Liver (tissue), 8 donors: ENCODE measurements at regions not wholly inside any gene's neighbourhood (a gene's known extent, or its start where the extent isn't known, plus 50 kb on each side); places are given as distances from the start of the nearest gene placed in this dataset.

Source experiments
- DNase-seq: peaks from one replicate; pipeline ENCODE4 v3.0.0-alpha.2; 2017; ENCODE audit warnings: low spot score
- H3K27ac ChIP-seq, 2 donors: one replicate each; pipeline ENCODE4 v1.7.0; 2013; ENCODE audit warnings: inconsistent platforms in 2 of 2, low read length in 2 of 2, control low read depth in 1 of 2, low read depth in 1 of 2, mild to moderate bottlenecking in 1 of 2
- H3K27me3 ChIP-seq, 4 donors: one replicate each; pipeline versions ENCODE4 v1.6.1 to v1.7.0; 2013; ENCODE audit warnings: low read length in 3 of 4, inconsistent platforms in 1 of 4, mild to moderate bottlenecking in 1 of 4, moderate library complexity in 1 of 4; ENCODE audit not compliant: control insufficient read depth in 4 of 4, insufficient read depth in 4 of 4
- H3K36me3 ChIP-seq, 4 donors: one replicate each; pipeline versions ENCODE4 v1.6.1 to v1.7.0; 2013; ENCODE audit warnings: low read length in 3 of 4, mild to moderate bottlenecking in 3 of 4, low read depth in 1 of 4, moderate library complexity in 1 of 4; ENCODE audit not compliant: control insufficient read depth in 4 of 4, insufficient read depth in 3 of 4
- H3K4me1 ChIP-seq, 4 donors: one replicate each; pipeline versions ENCODE4 v1.6.1 to v1.7.0; 2013; ENCODE audit warnings: low read length in 3 of 4, mild to moderate bottlenecking in 3 of 4, moderate library complexity in 1 of 4; ENCODE audit not compliant: control insufficient read depth in 4 of 4, insufficient read depth in 4 of 4
- H3K4me3 ChIP-seq, 3 donors: one replicate each; pipeline versions ENCODE4 v1.6.1 to v1.7.0; 2013; ENCODE audit warnings: low read length in 3 of 3, control low read depth in 1 of 3, low read depth in 1 of 3, mild to moderate bottlenecking in 1 of 3
- H3K9ac ChIP-seq, 2 donors: one replicate each; pipeline ENCODE4 v1.7.0; 2013; ENCODE audit warnings: low read length in 2 of 2, mild to moderate bottlenecking in 2 of 2, moderate library complexity in 2 of 2, control low read depth in 1 of 2, low read depth in 1 of 2
- H3K9me3 ChIP-seq, 4 donors: one replicate each; pipeline versions ENCODE4 v1.6.1 to v1.7.0; 2013; ENCODE audit warnings: low read length in 3 of 4; ENCODE audit not compliant: control insufficient read depth in 4 of 4
- EGR1 ChIP-seq, 2 donors: IDR thresholded peaks; 2 replicates each; pipeline ENCODE4 v1.6.1; 2016 to 2018; ENCODE audit warnings: antibody characterized with exemption in 2 of 2, low read depth in 2 of 2
- FOXA1 ChIP-seq: IDR thresholded peaks from 2 replicates; pipeline ENCODE4 v1.6.1; 2016; ENCODE audit warnings: antibody characterized with exemption
- FOXA2 ChIP-seq: IDR thresholded peaks from 2 replicates; pipeline ENCODE4 v1.6.1; 2016; ENCODE audit warnings: antibody characterized with exemption
- HNF4A ChIP-seq, 2 donors: conservative IDR thresholded peaks; 2 replicates each; pipeline ENCODE4 v1.6.1; 2016; ENCODE audit warnings: antibody characterized with exemption in 2 of 2, mild to moderate bottlenecking in 2 of 2
- HNF4G ChIP-seq: IDR thresholded peaks from 2 replicates; pipeline ENCODE4 v1.6.1; 2016; ENCODE audit warnings: antibody characterized with exemption
- JUND ChIP-seq, 2 donors: IDR thresholded peaks; 2 replicates each; pipeline ENCODE4 v1.6.1; 2016; ENCODE audit warnings: antibody characterized with exemption in 2 of 2
- MAX ChIP-seq: IDR thresholded peaks from 2 replicates; pipeline ENCODE4 v1.6.1; 2016; ENCODE audit warnings: antibody characterized with exemption
- NR2F2 ChIP-seq: IDR thresholded peaks from 2 replicates; pipeline ENCODE4 v1.6.1; 2016; ENCODE audit warnings: antibody characterized with exemption
- RAD21 ChIP-seq, 2 donors: IDR thresholded peaks; 2 replicates each; pipeline ENCODE4 v1.6.1; 2016; ENCODE audit warnings: antibody characterized with exemption in 2 of 2, mild to moderate bottlenecking in 2 of 2
- TAF1 ChIP-seq: conservative IDR thresholded peaks from 2 replicates; pipeline ENCODE4 v1.6.1; 2016; ENCODE audit warnings: antibody characterized with exemption, mild to moderate bottlenecking
- ZBTB33 ChIP-seq: IDR thresholded peaks from 2 replicates; pipeline ENCODE4 v1.6.1; 2016; ENCODE audit warnings: antibody characterized with exemption
- WGBS: extraction: QIAGEN DNeasy Blood & Tissue Kit; methylation state at CpG from one replicate; pipeline ENCODE4 v1.1.7; 2013; 5-methylcytosine and 5-hydroxymethylcytosine counted together
- TF ChIP-seq, protein P1 (sequence below): fragments of 150-350 bp; IDR thresholded peaks from 2 replicates; pipeline ENCODE4 v1.5.1; 2017; ENCODE audit warnings: improper control_type of control experiment, low read depth, low read length; ENCODE audit not compliant: missing input control
- TF ChIP-seq, protein P2 (sequence below): IDR thresholded peaks from 2 replicates; pipeline ENCODE4 v1.6.1; 2016; ENCODE audit warnings: antibody characterized with exemption
- donor health status: healthy.
- donor health status: healthy.
- donor health status: healthy.
- donor health status: healthy.
- donor health status: healthy.

GRCh38 chr2:12175323-12175722 is 428.9 kb downstream of the LPIN1 start (continued):
- TF ChIP-seq, protein P1, sequence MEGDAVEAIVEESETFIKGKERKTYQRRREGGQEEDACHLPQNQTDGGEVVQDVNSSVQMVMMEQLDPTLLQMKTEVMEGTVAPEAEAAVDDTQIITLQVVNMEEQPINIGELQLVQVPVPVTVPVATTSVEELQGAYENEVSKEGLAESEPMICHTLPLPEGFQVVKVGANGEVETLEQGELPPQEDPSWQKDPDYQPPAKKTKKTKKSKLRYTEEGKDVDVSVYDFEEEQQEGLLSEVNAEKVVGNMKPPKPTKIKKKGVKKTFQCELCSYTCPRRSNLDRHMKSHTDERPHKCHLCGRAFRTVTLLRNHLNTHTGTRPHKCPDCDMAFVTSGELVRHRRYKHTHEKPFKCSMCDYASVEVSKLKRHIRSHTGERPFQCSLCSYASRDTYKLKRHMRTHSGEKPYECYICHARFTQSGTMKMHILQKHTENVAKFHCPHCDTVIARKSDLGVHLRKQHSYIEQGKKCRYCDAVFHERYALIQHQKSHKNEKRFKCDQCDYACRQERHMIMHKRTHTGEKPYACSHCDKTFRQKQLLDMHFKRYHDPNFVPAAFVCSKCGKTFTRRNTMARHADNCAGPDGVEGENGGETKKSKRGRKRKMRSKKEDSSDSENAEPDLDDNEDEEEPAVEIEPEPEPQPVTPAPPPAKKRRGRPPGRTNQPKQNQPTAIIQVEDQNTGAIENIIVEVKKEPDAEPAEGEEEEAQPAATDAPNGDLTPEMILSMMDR: no peak
- TF ChIP-seq FOXA1: no peak
- no peak for TF ChIP-seq JUND (IDR thresholded peaks at IDR 0.05)
- no peak for TF ChIP-seq MAX
- no peak for TF ChIP-seq HNF4A (conservative IDR thresholded peaks at IDR 0.05)
- no peak for TF ChIP-seq FOXA2
- no peak for TF ChIP-seq EGR1 (IDR thresholded peaks at IDR 0.05; ENCODE audit: low read depth in 2 of 2)
- no peak for TF ChIP-seq RAD21 (IDR thresholded peaks at IDR 0.05)

DNA sequence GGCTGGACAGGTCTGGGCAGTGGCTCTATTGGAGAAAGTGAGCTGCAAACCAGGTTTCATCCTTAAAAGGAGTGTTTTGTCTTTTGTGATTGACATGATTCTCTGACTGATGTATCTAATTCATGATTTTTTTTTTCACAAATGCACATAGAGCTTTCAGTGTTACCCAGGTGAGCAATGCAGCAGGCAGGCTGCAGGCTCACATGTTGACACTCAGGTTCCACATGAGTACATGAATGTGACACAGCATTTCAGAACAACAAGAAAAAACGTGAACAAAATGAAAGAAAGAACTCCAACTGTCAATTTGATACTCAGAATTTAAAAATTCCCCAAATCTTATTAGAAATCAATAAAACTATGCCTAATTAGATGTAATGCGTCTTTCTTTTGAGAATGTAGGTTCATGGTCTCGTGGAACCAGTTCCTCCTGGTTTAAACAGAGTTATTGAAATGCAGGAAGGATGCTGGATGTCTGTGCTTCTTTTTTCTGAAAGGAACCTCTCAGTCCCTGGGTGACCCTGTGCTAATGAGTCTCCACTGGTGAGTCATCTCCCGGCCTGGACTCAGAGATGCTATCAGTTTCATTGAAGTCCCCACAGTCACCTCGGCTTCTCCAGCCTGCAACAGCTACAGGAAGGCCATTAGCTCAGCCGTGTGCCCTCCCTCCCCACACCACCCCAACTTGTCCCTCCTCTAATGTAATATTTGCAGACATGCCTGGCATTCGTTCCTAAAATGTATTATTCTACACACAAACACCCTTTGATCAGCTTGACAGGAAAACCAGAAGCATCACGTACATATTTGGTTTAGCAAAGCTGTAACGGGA is 430.4 kb downstream of the LPIN1 start:
- peak; percentile 41 to 63 for TF ChIP-seq JUND (IDR thresholded peaks at IDR 0.05)
- TF ChIP-seq, protein P2, sequence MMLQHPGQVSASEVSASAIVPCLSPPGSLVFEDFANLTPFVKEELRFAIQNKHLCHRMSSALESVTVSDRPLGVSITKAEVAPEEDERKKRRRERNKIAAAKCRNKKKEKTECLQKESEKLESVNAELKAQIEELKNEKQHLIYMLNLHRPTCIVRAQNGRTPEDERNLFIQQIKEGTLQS: no peak
- TF ChIP-seq FOXA2: no peak
- no peak for TF ChIP-seq ZBTB33
- TF ChIP-seq FOXA1: no peak
- TF ChIP-seq MAX: no peak
- no peak for TF ChIP-seq NR2F2
- Histone ChIP-seq H3K27me3 (peaks cover 0 to 4% (median 0%) of the 10 kb centered on the region in 4 donors), H3K9me3 (no peaks in the 10 kb centered on the region), H3K4me3 (no peak overlapping the region), H3K4me1 (no peaks in the 10 kb centered on the region), H3K9ac (no peak overlapping the region), H3K27ac (no peak overlapping the region), H3K36me3 (no peaks in the 10 kb centered on the region)
- 41% methylated on average over 9 of the region's 9 CpGs for WGBS
- no peak for DNase-seq

DNA sequence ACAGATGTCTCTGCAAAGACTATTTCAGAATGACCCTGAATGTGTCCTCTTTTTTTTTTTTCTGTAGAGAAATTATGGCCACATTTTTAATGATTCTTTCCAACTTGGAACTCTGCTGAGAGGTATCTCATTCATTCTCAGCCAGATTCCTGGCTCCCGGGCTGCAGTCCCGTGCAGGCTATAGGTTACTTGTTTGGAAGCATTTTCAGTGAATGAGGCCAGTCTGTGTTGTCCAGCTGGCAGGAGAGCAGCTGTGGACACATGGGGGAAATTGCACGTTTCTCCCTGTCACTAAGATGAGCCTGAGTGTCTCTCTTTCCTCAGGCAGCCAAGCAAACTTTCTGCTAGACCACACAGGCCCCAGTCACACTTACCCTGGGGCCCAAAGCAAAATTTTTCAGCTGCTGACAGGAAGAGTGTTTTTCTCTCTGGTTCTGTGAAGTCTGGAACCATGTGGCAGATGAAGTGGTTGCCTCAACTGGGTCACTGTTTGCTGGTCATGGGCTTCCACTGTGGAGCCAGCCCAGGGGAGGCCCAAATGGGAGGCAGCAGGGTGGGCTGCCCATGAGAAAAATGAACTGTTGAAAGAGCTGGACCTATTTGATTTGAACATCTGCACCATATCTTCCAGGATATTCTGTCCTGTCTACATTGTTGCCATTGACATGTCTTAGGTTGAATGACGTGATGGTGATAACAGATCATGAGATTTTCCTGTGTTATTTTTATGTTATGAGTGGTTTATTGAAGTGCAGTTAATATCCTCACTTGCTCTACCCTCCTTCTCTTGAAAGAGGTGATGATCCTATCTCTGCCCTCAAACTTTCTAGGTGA is 431.2 kb downstream of the LPIN1 start:
- Histone ChIP-seq H3K4me3 (no peak overlapping the region), H3K27me3 (peaks cover 0 to 7% (median 0%) of the 10 kb centered on the region in 4 donors), H3K4me1 (no peaks in the 10 kb centered on the region), H3K9ac (no peak overlapping the region), H3K9me3 (no peaks in the 10 kb centered on the region), H3K36me3 (no peaks in the 10 kb centered on the region), H3K27ac (no peak overlapping the region)
- WGBS: 55% methylated on average over 4 of the region's 4 CpGs
- no peak for DNase-seq
- TF ChIP-seq MAX (peak; percentile 9), FOXA2 (no peak), NR2F2 (peak; percentile 70), TAF1 (no peak), EGR1 (IDR thresholded peaks at IDR 0.05; ENCODE audit: low read depth in 2 of 2) (no peak), HNF4G (no peak), HNF4A (conservative IDR thresholded peaks at IDR 0.05) (no peak)
